ENCODE measurements at regions not wholly inside any gene's neighbourhood (a gene's known extent, or its start where the extent isn't known, plus 50 kb on each side); places are given as distances from the start of the nearest gene placed in this dataset.

DNA sequence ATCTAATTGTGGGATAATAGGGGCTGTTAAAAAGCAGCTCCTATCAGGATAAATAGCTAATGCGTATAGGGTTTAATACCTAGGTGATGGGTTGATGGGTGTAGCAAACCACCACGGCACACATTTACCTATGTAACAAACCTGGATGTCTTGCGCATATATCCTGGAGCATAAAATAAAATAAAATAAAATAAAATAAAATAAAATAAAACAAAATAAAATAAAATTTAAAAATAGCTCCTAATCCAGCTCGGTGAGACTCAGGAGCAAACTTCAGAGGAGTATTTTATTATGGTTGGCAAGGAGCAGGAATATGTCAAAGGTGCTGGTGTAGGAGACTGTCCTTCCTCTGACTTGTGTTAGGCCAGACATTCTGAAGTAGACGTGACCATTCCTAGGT, 721.0 kb downstream of the BCL11B start:
- no peak for DNase-seq

DNA sequence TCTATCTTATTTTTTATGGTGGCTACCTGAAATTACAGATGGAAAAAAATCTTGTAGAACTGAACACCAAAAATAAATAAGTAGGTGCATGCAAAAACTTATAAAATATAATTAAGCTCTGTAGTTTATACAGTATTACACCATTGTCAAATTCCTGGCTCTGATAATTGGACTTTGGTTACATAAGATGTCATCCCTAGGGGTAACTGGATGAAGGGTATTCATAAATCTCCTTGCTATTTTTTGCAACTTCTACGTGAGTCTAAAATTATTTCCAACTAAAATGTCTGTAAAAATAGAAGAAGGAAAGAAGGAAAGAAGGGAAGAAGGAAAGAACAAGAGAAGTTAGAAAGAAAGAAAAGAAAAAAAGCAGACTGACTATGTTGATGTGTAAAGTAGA, 716.6 kb downstream of the BCL11B start:
- DNase-seq = no peak

DNA sequence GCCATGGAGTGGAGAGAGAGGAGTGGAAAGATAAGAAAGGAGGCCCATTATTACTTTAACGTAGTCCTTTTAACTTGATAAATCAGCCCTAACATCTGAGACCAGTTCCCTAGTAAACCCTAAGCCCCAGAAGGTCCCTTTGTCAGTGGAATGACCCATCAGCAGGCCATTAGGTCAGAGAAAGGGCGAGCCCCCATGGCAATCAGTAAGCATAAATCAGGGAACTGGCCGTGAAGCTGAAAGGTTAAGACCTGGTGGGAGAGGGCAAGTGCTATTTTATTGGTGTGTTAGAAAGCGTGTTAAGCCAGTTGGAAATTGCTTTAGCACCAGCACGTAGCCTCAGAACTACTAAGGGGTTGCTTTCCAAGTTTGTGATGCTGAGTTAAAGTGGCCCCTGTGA, 708.0 kb downstream of the BCL11B start:
- DNase-seq = no peak

DNA sequence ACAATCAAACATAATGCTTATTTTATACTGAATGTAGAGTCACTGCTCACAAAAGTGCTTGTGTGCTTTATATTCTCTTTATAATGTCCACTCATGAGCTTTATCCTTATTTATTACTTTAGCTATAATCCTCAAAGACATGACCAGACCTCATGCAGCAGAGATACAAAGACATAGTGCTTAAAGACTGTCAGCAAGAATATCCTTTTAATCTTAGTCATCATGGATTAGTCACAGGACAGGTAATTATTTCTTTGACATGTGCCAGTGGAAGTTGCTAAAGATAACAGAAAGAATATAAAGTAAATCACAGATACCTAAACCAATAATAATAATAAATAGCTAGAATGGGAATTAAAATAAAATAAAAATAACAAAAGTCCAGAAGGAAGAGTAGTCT, 707.5 kb downstream of the BCL11B start:
- no peak for DNase-seq

DNA sequence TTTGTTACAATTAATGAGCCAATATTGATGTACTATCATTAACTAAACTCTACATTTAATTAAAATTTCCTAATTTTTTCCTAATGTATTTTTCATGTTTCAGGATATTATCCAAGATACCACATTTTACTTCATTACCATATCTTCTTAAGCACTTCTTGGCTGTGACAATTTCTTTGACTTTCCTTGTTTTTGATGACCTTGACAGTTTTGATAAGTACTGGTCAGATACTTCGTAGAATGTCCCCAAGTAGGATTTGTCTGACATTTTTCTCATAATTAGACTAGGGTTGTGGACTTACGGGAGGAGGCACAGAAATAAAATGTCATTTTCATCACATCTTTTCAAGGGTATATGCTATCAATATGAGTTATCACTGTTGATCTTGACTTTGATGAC, 700.9 kb downstream of the BCL11B start:
- no peak for DNase-seq

DNA sequence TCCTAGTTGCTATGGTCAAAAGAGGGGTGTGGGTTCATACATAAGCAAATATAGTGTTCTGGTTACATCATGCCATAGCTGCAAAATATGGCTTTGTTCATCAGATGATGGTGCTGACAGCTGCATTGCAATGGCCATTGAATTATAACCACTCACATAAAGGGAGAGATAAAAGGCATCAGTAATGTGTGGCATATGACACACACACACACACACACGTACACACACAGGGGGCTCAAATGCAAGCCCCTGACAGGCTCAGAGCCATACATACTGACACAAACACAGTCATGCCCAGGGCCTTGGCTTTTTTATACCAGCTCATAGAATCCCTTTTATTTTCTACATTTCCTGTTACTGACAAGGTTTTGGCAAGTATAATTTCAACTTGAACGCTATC, 698.9 kb downstream of the BCL11B start:
- DNase-seq = no peak

DNA sequence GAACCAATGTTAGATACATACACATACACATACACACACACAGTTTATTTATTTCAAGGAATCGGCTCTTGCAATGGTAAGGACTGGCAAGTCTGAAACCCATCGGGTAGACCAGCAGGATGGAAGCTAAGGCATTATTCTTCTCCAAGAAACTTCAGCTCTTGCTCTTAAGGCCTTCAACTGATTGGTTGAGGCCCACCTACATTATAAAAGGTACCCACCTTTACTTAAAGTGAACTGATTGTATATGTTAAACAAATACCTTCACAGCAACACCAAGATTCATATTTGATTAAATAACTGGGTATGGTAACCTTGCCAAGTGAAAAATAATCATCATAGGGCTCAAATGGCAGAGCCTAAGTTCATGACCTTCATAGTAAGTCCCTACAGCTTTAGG, 695.5 kb downstream of the BCL11B start:
- DNase-seq = no peak

DNA sequence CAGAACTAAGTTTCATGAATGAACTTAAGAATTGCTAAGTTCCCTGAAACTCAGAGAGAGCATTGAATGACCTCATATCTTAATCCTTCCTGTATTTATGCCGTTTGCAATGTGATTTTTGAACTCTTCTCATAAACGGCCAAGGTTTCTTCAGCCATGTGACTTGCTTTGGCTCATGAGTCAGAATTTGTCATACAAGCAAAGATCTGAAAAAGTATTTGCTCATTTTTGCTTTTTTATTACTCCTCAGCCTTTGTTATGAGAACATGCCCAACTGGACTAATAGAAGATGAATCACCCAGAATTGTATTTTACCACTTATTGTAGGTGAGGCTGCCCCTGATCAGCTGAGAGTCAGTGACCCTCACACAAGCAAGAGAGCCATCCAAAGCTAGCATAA, 693.8 kb downstream of the BCL11B start:
- DNase-seq = no peak

DNA sequence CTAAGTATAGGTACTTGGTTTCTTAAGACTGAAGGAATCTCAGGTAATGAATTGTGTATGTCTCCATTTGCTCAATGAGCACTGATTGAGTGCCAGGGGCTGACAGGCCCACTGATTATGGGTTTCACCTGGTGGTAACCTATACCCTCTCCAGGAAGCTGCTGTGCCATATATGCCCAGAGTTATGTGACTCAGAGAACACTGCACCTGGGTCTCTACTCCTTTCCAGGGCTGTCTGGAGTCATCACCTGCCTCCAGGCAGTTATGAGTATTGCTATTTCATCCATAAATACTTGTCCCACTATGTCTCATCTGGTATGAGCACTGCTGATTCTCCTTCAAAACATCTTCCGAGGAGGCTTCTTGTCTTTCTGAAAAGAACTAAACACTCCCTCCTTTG, 692.9 kb downstream of the BCL11B start:
- no peak for DNase-seq

DNA sequence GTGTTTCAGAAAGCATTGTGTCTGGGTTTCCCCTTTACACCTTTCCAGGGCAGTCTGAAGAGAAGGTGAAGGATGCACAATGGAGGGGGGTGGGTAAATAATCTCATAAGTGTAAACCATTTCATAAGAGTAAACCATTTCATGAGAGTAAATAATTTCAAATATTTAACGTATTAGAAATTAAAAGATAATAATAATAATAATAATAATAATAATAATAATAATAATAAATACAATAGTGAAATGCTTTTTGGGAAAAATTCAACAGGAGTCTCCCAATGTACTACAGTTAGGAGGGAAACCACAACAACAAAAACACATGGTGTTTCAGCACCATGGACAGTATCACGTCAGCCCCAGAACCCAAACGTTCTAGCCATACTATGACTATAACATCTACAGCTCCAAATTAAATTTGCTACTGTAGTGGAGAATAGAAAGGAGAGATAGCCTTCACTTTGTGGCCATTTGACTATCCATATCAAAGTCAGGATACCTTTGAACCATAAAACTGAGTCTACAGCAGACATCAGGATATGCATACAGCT, 691.8 kb downstream of the BCL11B start:
- DNase-seq = no peak

DNA sequence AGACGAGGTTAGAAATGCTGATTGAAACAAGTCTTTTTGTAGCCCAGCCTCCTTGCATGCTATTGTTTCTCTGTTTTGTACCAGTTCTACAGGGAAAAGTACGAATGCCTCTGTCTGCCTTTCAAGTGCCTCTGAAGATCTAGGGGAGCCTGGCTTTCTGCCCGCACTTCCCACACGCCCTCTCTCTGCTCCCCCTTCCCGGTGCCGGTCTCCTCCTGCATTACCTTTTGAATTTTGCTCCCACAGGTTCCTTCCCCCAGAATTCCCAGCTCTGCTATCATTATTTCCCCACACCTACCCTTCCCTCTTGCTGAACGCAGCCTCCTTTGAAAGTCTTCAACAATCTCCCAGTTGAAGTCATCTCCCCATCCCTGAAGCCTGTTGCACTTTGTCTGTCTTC, 689.7 kb downstream of the BCL11B start:
- no peak for DNase-seq

DNA sequence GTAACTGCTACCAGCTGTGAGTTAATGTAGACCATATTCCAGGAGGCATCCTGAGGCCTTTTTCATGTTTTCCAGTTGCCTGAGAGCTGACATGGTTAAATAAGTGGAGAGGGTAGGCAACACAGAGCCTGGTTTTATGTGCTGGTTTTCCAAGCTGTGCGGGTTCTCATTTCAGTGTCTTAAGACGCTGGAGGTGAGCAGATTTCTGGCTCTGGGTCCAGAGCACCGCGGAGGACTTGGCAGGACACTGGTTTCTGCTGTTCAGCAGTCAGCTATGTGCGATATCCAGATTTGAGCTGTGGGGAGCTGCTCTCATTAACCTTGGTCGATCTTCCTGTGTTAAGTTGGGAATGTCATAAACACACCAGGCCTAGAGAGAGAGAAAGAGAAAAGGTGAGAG, 680.8 kb downstream of the BCL11B start:
- DNase-seq = no peak

DNA sequence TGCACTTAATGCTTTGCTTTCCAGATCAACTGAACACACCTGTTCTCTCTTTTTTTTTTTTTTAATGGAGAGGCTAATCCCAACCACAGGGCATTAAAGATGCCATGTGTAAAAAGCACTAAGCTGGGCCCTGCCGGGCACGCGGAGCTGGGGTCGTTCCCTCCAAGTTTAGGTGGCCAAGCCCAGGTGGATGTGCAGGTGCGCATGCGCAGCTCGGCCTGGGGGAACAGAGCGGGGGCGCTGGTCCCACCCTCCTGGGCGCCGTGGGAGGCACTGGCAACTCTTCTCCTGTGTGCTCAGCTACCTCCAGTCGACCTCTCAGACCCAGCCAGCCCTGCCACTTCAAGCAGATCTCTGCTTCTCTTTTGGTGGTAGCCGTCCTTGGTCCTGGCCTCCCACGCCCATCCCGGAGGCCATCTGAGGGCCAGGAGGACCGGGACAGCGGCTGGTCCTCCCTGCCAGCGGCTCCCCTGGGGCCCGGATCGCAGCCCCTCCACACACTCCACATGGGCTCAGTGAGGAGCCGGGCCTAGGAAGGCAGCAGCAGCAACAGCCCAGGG, 679.3 kb downstream of the BCL11B start:
- DNase-seq = no peak

DNA sequence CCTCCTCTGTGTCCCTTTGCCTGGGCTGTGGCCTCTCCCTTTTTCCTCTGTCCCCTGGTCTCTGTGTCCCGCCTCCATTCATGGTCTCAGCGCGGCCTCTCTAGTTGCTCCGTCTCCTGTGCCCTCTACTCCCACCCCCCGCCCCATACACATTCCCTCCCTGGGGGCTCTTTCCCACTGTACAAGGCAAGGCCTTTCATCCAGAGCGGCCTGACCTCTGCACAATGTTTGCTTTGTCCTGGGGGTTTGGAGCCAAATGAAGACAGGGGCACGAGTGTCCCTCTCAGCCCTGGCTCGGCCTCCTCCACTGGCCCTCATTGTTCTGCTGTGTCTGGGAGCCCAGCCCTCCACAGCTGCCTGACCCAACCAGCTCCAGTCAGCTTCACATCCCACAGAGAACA, 678.6 kb downstream of the BCL11B start:
- DNase-seq = no peak

DNA sequence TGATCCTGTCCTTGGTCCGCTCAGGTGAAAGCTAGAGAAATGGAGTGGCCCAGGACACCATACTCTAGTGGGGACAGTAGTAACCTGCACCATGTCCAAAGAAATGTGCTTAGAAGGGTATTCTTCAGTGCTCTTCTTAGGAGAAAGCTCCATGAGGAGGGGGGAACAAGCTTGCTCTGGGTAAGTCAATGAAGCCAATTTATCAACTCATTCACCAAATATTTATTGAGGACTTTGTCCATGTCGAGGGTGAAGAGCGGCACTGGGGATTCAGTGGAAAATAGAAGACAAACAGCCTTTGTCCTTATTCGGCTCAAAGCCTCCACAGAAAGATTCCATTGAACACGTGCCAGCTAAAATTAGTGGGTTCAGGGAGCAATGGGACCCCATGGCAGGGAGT, 677.8 kb downstream of the BCL11B start:
- DNase-seq = no peak

DNA sequence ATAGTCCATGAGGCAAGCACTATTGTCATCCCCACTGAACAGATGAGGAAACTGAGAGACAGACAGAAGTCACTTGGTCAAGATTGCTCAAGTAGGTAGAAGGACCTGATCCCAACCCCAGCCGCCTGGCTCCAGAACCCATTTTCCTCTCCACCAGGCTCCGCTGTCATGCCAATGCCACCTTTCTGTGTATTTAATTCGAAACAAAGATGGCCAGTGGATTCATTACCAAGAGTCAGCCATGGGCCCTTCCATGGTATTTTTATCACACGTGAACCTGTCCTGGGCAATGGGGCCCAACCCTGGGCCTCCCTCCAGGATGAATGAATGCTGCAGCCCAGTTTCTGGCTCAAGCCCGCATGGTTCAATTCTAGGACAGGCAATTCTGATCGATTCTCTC, 673.4 kb downstream of the BCL11B start:
- DNase-seq = no peak

DNA sequence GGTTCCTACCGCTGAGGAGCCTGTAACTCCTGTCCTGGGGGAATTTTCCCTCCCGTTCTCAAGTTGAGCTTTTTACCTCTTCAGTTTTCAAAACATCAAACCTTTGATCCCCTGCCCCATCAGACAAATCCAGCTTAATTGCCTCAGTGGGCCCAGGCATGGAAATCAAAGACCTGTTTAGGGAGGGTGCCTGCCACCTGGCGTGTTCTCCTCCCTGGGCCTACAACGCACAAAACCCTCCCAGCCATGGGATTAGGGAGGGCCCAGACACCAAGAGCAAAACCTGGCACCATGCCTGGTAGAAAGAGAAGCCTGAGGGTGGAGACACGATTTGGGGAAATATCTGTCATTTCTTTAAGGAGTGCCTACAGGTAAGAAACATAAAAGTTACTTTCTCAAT, 672.9 kb downstream of the BCL11B start:
- DNase-seq = no peak

DNA sequence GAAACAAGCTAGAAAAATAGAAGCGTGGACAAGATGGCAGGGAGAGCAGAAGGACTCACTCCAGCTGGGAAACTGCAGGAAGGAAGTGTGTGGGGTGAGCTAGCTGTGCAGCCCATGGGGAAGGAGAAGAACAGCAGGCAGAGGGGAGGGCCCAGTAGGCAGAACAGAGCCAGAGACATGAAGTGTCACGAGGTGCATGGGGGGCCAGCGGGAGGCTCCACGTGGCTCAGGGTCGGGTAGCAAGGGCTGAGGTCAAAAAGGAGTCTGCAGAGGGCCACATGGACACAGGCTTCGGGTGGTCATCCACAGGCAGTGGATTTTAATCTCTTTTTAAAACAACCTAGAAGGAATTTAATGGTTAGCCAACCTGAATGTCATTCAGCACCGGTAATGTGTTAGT, 669.0 kb downstream of the BCL11B start:
- no peak for DNase-seq

DNA sequence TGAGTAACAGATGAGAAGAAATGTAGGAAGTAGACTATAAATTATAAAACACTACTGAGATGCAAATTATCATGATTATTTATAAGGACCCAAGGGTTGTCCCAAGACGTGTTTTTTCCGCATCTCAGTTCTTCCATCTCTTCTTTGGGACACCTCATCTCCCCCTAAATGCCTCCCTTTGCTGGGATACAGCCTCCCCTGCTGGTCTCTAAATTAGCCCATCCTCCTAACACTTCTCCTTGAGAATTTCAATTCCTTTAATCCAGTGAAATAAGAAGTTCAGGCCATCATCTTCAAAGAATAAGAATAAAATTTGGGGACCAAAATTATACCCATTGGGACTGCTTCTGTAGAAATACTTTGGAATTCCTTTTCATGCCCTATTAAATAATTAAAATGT, 667.0 kb downstream of the BCL11B start:
- no peak for DNase-seq

DNA sequence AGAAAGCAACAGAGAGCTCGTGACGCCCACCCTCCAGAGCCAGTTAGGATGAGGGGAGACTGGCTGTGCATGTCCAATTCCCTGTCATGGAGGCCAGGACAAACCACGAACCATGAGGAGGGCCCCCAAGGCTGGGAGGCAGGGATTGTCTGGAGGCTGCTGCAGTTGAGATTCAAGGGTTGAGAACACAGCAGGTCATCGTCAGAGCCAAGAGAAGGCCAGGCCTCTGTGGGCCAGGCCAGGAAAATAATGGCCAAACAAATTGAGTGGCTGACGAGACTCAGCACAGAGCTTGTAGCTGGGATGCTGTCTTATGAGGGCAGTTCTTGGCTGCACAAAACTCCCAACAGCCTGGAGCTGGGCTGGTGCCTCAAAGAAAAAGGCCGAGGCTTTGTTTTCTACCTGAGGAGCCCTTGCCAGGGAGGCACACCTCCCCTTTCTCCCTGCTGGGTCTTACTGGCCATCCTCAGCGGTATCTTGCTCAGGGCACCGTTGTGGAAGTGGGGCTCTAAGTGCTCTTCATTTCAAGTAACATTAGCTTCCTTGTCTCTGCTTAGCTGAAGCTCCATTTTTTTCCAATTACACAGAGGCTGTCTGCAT, 665.9 kb downstream of the BCL11B start:
- DNase-seq = no peak

DNA sequence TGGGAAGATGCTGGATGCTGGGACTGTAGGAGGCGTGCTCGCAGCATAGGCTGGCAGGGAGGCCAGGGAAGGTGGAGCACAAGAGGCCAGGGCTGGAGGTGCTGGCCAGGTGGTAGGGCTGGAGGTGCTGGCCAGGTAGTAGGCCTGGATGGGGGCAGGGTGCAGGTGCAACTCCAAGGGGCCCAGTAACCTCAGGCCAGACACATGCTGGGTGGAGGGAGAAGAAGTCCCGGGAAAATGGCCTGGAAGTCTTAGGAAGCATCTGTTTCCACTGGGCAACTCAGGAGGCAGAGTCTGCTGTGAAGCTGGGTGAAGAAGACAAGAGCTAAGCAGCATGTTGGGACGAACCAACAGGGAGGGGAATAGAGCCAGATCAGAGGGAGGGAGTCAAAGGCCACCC, 665.2 kb downstream of the BCL11B start:
- DNase-seq = no peak

DNA sequence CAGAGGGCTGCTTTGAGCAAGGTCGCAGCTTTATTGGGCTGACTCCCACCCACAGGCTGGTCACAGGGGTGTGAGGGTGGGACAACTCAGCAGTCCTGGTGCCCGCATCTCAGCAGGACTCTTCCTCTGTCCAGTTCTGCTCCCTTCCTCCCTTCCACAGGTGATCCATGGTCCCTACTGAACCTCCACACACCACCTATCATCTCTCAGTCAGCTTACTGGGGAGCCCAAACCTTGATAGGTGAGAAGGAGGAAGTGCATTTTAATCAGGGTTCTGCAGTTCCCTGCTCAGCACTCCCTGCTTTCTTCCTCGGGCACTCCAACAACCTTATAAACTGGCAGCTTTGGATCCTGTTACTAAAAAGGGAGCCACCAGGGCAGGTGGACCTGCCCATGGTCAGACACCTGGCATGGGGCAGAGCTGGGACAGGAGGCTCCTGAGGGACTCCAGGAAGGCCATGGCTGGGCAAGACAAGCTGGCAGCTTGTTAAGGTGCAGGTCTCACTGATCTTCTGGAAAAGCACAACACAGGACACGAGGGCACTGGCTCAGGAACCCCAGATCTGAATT, 664.6 kb downstream of the BCL11B start:
- DNase-seq = no peak

DNA sequence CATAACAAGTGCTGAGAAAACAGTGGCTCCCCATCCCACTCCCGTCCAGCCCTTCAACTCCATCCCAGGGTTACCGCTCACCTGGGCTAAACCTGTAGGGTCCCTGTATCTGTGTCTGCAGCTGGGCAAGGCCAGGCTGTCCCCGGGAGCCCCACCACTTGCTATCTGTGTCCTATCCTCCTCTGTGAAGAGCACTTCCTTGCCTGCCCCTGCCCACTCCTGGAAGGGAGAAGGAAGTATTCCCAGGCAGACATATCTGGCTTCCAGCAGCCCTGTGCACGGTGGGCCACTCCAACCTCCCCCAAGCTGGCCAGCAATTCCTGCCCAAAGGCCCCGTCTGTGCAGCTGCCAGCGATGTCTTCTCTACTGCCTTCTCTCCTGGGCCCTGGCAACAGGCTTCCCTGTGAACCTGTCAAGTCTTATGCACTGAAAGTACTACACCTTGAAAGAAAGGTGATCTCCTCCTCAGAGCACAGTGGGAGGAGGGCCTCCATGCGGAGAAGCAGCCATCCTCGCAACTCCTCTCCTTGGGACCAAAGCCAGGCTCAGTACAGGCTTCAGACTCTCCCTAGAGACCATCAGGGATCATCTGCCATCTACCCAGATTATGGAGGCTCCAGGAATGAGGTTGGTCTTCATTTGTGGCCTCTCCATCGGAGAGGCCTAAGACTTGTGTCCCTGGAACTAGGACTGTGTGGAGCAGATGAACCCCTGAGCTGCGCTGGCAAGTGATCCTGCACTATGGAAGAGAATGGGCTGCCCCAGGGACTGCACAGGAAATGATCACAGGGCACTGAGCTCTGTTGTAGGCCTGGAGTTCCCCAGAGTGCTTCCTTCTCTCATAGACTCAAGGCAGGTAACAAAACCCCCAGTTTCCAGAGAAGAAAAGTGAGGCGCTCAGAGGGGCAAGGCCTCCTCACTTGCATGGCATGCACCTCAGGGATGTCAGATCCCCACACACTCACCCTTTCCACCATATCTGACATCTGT, 663.6 kb downstream of the BCL11B start:
- DNase-seq = no peak
